Psoas muscle (tissue), 7 donors: ENCODE measurements at regions not wholly inside any gene's neighbourhood (a gene's known extent, or its start where the extent isn't known, plus 50 kb on each side); places are given as distances from the start of the nearest gene placed in this dataset.

Experiments used
- ATAC-seq, 4 donors: fragments of 200-7000 bp; cut with Tn5 transposase; one replicate each; pipeline ENCODE4 v1.9.1; 2020; ENCODE audit warnings: moderate library complexity in 3 of 4, mild to moderate bottlenecking in 2 of 4
- DNase-seq, 2 donors: peaks; one replicate each; pipeline ENCODE4 v3.0.0-alpha.2; 2020
- H3K27ac ChIP-seq: fragments of 200-600 bp; one replicate; pipeline ENCODE4 v1.8.0; 2022
- H3K27me3 ChIP-seq, 3 donors: fragments of 200-600 bp in 1 of 3; one replicate each; pipeline versions ENCODE4 v1.6.1 to v1.8.0; 2013 to 2022; ENCODE audit warnings: low read length in 2 of 3, mild to moderate bottlenecking in 2 of 3, moderate library complexity in 1 of 3; ENCODE audit not compliant: insufficient read depth in 3 of 3
- H3K36me3 ChIP-seq, 2 donors: fragments of 200-600 bp in 1 of 2; one replicate each; pipeline versions ENCODE4 v1.6.1 to v1.8.0; 2013 to 2022; ENCODE audit warnings: low read depth in 1 of 2, mild to moderate bottlenecking in 1 of 2, moderate library complexity in 1 of 2; ENCODE audit not compliant: insufficient read depth in 1 of 2
- H3K4me1 ChIP-seq: fragments of 200-600 bp; one replicate; pipeline ENCODE4 v1.8.0; 2022
- H3K4me3 ChIP-seq: fragments of 200-600 bp; one replicate; pipeline ENCODE4 v1.8.0; 2022; ENCODE audit warnings: mild to moderate bottlenecking
- H3K9me3 ChIP-seq: fragments of 200-600 bp; one replicate; pipeline ENCODE4 v1.8.0; 2022
- CTCF ChIP-seq: fragments of 200-600 bp; IDR thresholded peaks from one replicate; pipeline ENCODE4 v1.8.0; 2022; ENCODE audit warnings: antibody characterized with exemption
- WGBS, 3 donors: extraction: QIAGEN DNeasy Blood & Tissue Kit; methylation state at CpG; one replicate each; pipeline versions ENCODE4 v1.1.6 to v1.1.7; 2013; 5-methylcytosine and 5-hydroxymethylcytosine counted together
- intact Hi-C, 2 donors: fragments of 100-400 bp; cut with DNase I; formaldehyde crosslinking; loops; one replicate each; pipeline versions ENCODE4 v1.11.0 to v1.14.2; 2022
- donor health status: healthy with polysubstance abuse.
- donor health status: DM: no; HTN: no; CAD: no; lungs with moderate emphysema.
- donor health status: Bipolar disorder and iron deficiency.
- donor health status: healthy.
- donor health status: DM: yes; HTN: yes; CAD: no.
- donor health status: DM: no; HTN: no; CAD: no.
- donor health status: DM: yes; HTN: yes; CAD: no.

GRCh38 chr7:1359051-1359400, 100.2 kb downstream of the MICALL2 start:
- Histone ChIP-seq H3K9me3 (no peaks in the 10 kb centered on the region), H3K4me3 (no peak overlapping the region), H3K4me1 (no peaks in the 10 kb centered on the region), H3K27me3 (peaks cover 0 to 77% (median 9%) of the 10 kb centered on the region in 3 donors), H3K36me3 (no peaks in the 10 kb centered on the region), H3K27ac (no peak overlapping the region)
- ATAC-seq = no peak
- TF ChIP-seq CTCF = no peak
- WGBS, 3 donors = 45 to 54% (median 52%) methylated on average over 12 of the region's 12 CpGs
- intact Hi-C loops = no loop called here
- DNase-seq = peak in 1 of 2 donors; percentile 23

GRCh38 chr7:1359681-1360485, 99.4 kb downstream of the MICALL2 start:
- Histone ChIP-seq H3K4me1 (no peaks in the 10 kb centered on the region), H3K9me3 (no peaks in the 10 kb centered on the region), H3K27me3 (peaks cover 0 to 76% (median 8%) of the 10 kb centered on the region in 3 donors), H3K36me3 (no peaks in the 10 kb centered on the region), H3K4me3 (no peak overlapping the region), H3K27ac (no peak overlapping the region)
- intact Hi-C loops = no loop called here
- peak in 1 of 2 donors; percentile 32 for DNase-seq
- ATAC-seq = no peak
- 84 to 95% (median 86%) methylated on average over 19 of the region's 19 CpGs for WGBS, 3 donors
- TF ChIP-seq CTCF = no peak

- Histone ChIP-seq H3K4me3 (no peak overlapping the region), H3K27ac (no peak overlapping the region), H3K27me3 (peaks cover 0 to 76% (median 13%) of the 10 kb centered on the region in 3 donors), H3K4me1 (no peaks in the 10 kb centered on the region), H3K9me3 (no peaks in the 10 kb centered on the region), H3K36me3 (no peaks in the 10 kb centered on the region)
- no peak for TF ChIP-seq CTCF
- DNase-seq = peak in 1 of 2 donors; percentile 28
- 78 to 89% (median 88%) methylated on average over 12 of the region's 12 CpGs for WGBS, 3 donors
- no peak for ATAC-seq
- intact Hi-C loops = no loop called here
These were observed 98.7 kb downstream of the MICALL2 start for GRCh38 chr7:1360521-1360971.

GRCh38 chr7:1361016-1361755, 98.1 kb downstream of the MICALL2 start:
- no peaks in the 10 kb centered on the region for H3K9me3 ChIP-seq
- intact Hi-C loops = no loop called here
- ATAC-seq = no peak
- no peaks in the 10 kb centered on the region for H3K36me3 ChIP-seq
- WGBS, 3 donors = 81 to 87% (median 87%) methylated on average over 14 of the region's 14 CpGs
- H3K27ac ChIP-seq = no peak overlapping the region
- TF ChIP-seq CTCF = no peak
- H3K27me3 ChIP-seq = peaks cover 0 to 76% (median 18%) of the 10 kb centered on the region in 3 donors
- H3K4me3 ChIP-seq = no peak overlapping the region
- H3K4me1 ChIP-seq = no peaks in the 10 kb centered on the region
- peak in 1 of 2 donors; percentile 19 for DNase-seq
